BJ (cell line): ENCODE measurements at regions not wholly inside any gene's neighbourhood (a gene's known extent, or its start where the extent isn't known, plus 50 kb on each side); places are given as distances from the start of the nearest gene placed in this dataset.

Experiments
- CTCF ChIA-PET: fragments of 350-600 bp; formaldehyde crosslinking; extraction: SDS; loops from one replicate; lab custom pipeline; 2021; ENCODE audit warnings: antibody characterized with exemption, inconsistent platforms; lab: Yijun Ruan, JAX
- POLR2A ChIA-PET: fragments of 300-600 bp; sonication (Branson Sonifier 250); formaldehyde crosslinking; extraction: SDS; loops from one replicate; lab custom pipeline; 2021; ENCODE audit warnings: antibody characterized with exemption; lab: Charles Lee
- DNase-seq: peaks from one replicate; pipeline ENCODE4 v3.0.0-alpha.2; 2011; ENCODE audit warnings: low read depth
- H3K27me3 ChIP-seq: 2 replicates; pipeline ENCODE4 v1.6.0; 2011; ENCODE audit warnings: low read length; ENCODE audit not compliant: control insufficient read depth, insufficient read depth
- H3K36me3 ChIP-seq: 2 replicates; pipeline ENCODE4 v1.5.1; 2011; ENCODE audit warnings: low read length; ENCODE audit not compliant: control insufficient read depth, insufficient read depth
- H3K4me3 ChIP-seq: 2 replicates; pipeline ENCODE4 v1.5.1; 2011; ENCODE audit warnings: low read depth, mild to moderate bottlenecking, control low read depth, low read length
- TF ChIP-seq, protein P1 (sequence below): IDR thresholded peaks from 2 replicates; pipeline ENCODE4 v1.5.1; 2011; ENCODE audit warnings: low read depth, mild to moderate bottlenecking, control low read depth, inconsistent platforms, low read length, moderate library complexity; ENCODE audit not compliant: insufficient read depth

DNA sequence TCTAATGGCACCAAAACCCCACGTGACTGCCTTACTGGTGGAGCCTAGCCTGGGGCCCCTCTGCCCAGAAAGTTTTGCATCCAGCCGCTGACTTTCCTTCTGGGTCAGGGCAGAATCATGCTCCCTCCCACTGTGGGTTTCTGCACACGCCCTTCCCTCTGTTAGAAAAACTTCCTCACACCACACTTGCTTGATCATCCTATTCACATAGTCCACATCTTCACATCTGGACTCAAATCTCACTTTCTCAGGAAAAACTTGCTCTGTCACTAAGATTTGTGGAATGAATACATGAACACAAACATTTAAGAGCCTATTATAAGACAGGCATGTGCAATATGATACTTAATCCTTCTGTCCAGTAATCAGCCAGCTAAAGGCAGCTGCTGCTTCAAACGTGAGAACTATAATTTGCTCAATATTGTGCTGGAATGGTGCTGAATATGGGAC is 274.7 kb downstream of the RND3 start:
- Histone ChIP-seq H3K4me3 (no peak overlapping the region), H3K36me3 (no peaks in the 10 kb centered on the region), H3K27me3 (no peaks in the 10 kb centered on the region)
- ChIA-PET CTCF (interaction anchor here (0.7 to 0.9 kb wide), 2 partner anchors 23 to 36 kb away, joined by 3 to 4 read pairs; no protein-coding TSS in a partner anchor), POLR2A (interaction anchor here (1.0 kb wide), 1 partner anchor 272 kb away, joined by 4 read pairs; no protein-coding TSS in a partner anchor)
- TF ChIP-seq, protein P1, sequence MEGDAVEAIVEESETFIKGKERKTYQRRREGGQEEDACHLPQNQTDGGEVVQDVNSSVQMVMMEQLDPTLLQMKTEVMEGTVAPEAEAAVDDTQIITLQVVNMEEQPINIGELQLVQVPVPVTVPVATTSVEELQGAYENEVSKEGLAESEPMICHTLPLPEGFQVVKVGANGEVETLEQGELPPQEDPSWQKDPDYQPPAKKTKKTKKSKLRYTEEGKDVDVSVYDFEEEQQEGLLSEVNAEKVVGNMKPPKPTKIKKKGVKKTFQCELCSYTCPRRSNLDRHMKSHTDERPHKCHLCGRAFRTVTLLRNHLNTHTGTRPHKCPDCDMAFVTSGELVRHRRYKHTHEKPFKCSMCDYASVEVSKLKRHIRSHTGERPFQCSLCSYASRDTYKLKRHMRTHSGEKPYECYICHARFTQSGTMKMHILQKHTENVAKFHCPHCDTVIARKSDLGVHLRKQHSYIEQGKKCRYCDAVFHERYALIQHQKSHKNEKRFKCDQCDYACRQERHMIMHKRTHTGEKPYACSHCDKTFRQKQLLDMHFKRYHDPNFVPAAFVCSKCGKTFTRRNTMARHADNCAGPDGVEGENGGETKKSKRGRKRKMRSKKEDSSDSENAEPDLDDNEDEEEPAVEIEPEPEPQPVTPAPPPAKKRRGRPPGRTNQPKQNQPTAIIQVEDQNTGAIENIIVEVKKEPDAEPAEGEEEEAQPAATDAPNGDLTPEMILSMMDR: no peak
- peak; percentile 75 for DNase-seq

DNA sequence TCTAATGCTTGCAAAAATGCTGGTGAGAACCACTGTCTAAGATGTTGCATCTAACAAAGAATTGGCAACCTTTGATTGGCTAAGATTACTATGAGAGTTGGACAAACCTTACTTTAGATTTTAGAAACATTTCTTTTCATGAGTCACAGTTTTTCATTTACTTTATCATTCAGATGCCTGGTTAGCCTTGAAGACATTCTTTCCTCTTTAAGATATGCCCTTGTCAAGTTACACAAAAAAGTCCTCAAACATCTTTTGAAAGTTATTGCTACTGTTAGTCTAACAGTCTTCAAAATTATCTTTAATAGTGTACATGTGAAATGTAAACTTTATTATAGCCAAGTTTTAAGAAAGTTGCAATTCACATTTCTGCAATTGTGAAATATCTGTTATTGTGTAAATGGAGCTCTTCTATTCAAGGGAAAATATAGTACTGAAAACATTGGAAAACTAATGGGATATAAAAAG is 276.3 kb downstream of the RND3 start:
- Histone ChIP-seq H3K27me3 (no peaks in the 10 kb centered on the region), H3K36me3 (no peaks in the 10 kb centered on the region), H3K4me3 (no peak overlapping the region)
- DNase-seq: no peak
- TF ChIP-seq, protein P1: no peak
- CTCF ChIA-PET: interaction anchor here (1.5 kb wide), 1 partner anchor 40 kb away, joined by 4 read pairs; no protein-coding TSS in a partner anchor
- POLR2A ChIA-PET: no interaction called here

DNA sequence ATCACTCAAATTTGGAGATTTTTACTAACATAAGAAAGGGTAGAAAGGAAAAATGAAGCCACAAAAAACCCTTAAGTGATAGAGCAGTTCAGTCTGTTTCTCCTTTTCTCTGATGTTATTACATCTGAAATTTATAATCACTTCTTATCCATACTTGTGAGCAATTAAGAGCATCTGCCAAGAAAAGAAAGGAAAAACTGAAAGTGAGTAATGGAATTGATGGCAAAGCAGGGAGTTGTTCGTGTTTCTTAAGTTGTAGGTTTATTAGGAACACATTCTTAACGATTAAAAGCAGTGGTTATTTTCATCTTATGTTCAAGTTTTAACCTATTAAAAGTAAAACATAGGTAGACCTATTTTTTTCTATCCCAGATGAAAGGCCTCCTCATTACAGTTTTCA is 277.7 kb downstream of the RND3 start:
- ChIA-PET CTCF (interaction anchor here (1.5 kb wide), 1 partner anchor 39 kb away, joined by 4 read pairs; no protein-coding TSS in a partner anchor), POLR2A (no interaction called here)
- no peaks in the 10 kb centered on the region for H3K27me3 ChIP-seq
- H3K4me3 ChIP-seq: no peak overlapping the region
- DNase-seq: no peak
- TF ChIP-seq, protein P1: no peak
- H3K36me3 ChIP-seq: no peaks in the 10 kb centered on the region

DNA sequence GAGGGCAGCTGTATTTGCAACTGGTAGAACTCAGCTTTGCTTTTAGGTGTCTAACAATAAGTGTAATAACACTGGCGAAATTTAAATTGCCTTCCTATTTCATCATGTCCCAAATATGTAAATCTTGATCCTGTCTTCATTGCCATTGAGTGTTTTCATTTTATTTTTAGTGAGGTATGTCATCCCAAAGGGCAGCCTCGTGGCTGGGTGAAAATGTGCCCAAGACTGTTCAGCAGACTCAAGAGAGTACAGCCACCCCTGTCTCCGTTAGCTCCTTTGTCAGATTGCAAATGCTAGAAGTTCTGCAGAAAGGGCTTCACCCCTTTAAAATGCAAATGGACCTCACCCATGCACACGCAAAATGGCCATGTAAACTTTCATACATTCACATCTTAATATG is 278.8 kb downstream of the RND3 start:
- CTCF ChIA-PET: interaction anchor here (0.5 kb wide), 1 partner anchor 1028 kb away, joined by 3 read pairs; no protein-coding TSS in a partner anchor
- TF ChIP-seq, protein P1: no peak
- Histone ChIP-seq H3K4me3 (no peak overlapping the region), H3K27me3 (no peaks in the 10 kb centered on the region), H3K36me3 (no peaks in the 10 kb centered on the region)
- POLR2A ChIA-PET: no interaction called here
- no peak for DNase-seq

DNA sequence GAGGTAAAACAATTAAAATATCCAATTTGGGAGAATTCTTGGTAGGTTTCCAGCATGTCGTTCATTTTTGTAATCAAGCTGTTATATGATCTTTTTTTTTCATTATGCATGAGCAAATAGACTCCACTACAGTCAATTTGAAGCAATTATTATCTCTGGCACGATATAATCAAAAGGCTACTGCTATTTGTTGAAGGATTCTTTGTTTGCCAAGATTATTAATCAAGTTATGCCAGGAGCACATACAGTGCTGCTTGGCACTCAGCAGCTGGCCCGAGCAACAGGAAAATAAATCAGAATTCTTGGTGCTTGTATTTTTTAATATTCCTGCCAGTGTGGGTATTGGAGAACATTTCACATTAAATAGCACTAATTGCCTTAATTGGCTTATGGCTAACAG is 279.5 kb downstream of the RND3 start:
- ChIA-PET CTCF (no interaction called here), POLR2A (no interaction called here)
- no peaks in the 10 kb centered on the region for H3K27me3 ChIP-seq
- H3K4me3 ChIP-seq: no peak overlapping the region
- TF ChIP-seq, protein P1: no peak
- no peak for DNase-seq
- H3K36me3 ChIP-seq: no peaks in the 10 kb centered on the region
